Mucosa of gallbladder (tissue), 1 donor: ENCODE measurements at regions not wholly inside any gene's neighbourhood (a gene's known extent, or its start where the extent isn't known, plus 50 kb on each side); places are given as distances from the start of the nearest gene placed in this dataset.
"Not testable (repeated sequence)": the region's sequence is repeated elsewhere in the genome, so short reads cannot be mapped to it uniquely, and the experiment has no call there.

ENCODE experiments used
- DNase-seq: peaks from one replicate; pipeline ENCODE4 v3.0.0-alpha.2; 2020; ENCODE audit warnings: low spot score
- donor health status: DM: no; HTN: no; CAD: no.

- no peak for DNase-seq
Observed at GRCh38 chr5:154589511-154589910, 111.5 kb upstream of the HAND1 start.

GRCh38 chr5:154588833-154589425 lies 110.9 kb upstream of the HAND1 start:
- DNase-seq, result not testable (repeated sequence)

DNA sequence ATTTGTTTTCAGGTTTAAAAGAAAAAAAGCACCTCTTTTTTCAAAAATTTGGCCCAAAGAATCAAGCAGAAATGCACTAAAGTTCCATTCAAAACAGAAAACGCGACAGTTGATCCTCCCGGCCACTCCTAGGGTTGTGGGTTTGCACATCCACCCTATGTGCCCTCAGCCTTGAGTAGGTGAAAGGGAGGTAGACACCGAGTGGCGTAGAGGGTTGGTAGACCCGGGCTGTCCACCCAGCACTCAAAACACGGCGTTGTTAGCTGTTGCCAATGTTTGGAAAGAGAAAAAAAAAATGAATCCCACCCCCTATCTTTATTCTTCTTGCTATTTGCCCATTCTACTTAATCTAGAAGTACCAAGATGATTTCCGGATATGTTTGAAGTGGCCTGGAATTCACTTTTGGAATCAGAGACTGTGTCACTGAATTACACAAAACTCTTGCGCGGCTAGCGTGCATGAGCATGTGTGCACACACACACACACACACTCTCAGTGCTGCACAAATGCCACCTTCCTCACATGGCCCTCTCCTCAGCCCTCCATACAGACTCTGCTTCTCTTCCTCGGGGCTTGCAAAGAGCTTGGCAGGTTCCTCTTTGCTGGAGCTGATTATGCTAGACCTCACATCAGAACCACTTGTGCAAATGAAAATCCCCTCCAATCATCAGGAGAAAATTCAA lies 110.2 kb upstream of the HAND1 start:
- no peak for DNase-seq

GRCh38 chr5:154587123-154588026 lies 109.3 kb upstream of the HAND1 start:
- DNase-seq, result no peak

- no peak for DNase-seq
Observed at GRCh38 chr5:154583671-154584177, 105.7 kb upstream of the HAND1 start.

- DNase-seq, result no peak
Observed at GRCh38 chr5:154580422-154580821, 102.4 kb upstream of the HAND1 start.

DNA sequence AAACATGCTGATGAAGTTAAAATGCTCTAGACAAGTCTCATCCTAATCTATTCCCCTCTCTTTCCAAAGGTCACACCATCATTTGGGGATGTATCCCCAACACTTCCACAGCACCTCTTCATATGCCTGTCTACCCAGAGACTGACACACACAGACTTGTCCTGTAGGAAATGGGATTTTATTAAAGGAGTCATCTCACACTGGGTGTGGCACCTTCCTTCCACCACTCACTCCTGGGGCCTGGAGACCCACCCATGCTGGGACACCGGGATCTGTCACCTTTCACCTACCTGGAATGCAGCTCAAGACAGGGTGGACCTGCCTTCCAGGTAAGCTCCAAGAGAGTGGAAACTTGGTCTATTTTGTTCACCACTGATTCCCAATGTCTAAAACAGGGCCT lies 99.4 kb upstream of the HAND1 start:
- no peak for DNase-seq

GRCh38 chr5:154576429-154576806 lies 98.4 kb upstream of the HAND1 start:
- DNase-seq, result no peak

GRCh38 chr5:154575546-154576428 lies 97.8 kb upstream of the HAND1 start:
- no peak for DNase-seq

GRCh38 chr5:154573011-154573410 lies 95.0 kb upstream of the HAND1 start:
- DNase-seq, result no peak

DNA sequence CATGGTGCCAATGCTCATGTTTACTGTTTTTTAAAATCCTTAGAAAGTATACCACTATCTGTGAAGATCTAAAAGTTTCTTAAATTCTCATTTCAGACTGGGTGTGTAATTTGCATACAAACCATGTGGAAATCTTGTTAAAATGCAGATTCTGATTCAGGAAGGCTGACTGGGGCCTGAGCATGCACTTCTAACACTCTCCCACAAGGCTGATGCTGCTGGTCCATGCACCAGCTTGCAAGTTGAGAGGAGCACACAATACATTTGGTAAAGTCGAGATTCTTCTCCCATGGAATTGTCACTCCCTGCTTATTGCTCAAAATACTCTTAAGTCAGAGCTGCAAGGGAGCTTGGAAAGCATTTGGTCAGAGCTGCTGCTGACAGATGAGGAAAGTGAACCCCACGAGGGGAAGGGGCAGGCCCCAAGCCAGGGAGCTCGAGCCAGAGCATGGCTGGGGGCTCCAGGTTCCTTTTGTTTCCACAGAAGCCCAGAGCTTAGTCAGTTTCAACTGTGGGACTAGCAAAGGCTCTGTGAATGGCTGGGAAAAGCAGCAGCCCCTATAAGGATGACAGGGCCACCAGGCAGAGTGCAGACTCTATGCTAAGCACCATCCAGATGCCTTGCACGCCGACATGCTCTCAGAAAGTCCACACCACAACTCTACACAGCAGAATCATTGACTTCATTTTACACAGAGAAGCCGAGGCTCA lies 93.5 kb upstream of the HAND1 start:
- no peak for DNase-seq

DNA sequence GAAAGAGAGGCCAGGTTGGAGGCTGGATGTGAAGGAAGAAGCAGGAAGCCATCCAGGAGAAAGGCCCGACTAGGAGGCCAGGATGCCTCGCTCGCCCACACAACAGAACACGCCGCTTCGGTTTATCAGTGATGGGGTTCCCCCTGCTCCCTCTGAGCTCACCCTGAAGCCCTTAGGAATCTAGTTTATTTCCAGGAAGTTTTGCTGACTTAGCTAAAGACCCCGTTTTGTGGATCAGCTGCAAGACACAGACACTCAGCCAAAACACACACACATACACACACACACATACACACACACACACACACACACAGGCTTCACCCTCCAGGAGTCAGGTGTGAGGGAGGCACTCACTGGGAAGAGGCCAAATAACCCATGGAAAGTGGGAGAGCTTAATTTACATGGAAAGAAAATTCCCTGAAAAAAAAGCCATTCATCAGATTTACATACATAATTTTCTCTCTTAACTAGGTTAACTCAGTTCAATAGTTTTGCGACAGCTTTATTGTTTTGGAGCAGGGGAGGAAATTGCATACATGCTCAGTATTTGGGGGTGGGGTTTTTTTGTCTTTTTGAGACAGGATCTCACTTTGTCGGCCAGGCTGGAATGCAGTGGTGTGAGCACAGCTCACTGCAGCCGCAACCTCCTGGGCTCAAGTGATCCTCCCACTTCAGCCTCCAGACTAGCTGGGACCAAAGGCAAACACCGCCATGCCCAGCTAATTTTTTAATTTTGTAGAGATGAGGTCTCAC lies 92.7 kb upstream of the HAND1 start:
- DNase-seq, result no peak

DNA sequence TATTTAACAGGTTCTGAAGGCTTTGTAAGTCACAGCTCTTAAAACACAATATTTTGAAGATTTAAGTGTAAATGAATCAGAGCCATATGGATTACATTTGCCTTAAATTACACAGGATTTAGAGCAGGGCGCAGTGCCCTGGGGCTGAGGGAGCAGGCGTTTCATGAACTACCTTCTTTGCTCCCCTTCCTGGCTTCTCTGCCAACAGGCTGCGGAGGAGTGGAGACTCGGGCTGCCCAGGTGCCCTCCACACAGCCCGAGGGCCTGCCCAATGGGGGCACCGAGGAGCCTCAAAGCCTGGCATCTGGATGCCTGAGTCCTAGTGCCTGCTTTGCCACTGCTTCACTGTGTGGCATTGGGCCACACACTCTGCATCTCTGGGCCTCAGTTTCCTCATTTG lies 90.6 kb upstream of the HAND1 start:
- no peak for DNase-seq

- DNase-seq, result no peak
Observed at GRCh38 chr5:154567155-154567554, 89.1 kb upstream of the HAND1 start.

DNA sequence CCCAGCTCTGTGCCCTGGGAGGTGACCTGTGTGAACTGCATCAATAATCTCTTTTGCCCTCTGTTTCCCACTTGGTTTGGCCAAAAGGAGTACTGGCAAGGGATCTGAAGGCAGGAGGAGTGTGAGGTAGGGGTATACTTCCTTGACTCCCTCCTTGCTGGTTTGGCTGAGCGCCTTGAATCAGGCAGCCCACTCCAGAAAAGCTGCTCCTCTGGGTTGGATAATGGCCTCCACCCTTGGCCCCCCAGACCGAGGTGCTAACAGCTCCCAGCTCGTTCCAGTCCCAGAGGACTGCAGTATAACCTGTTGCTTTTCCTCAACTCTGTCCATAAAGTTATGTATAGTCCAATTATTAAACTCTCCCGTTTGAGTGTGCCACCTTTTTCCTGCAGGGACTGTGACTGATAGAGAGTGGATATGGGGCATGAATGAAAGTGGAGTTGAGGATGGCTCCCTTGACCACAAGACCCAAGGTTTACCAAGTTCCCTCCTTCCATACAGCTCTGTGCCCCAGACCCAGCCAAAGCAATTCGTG lies 88.2 kb upstream of the HAND1 start:
- DNase-seq, result no peak

GRCh38 chr5:154565123-154565522 lies 87.1 kb upstream of the HAND1 start:
- DNase-seq, result no peak

DNA sequence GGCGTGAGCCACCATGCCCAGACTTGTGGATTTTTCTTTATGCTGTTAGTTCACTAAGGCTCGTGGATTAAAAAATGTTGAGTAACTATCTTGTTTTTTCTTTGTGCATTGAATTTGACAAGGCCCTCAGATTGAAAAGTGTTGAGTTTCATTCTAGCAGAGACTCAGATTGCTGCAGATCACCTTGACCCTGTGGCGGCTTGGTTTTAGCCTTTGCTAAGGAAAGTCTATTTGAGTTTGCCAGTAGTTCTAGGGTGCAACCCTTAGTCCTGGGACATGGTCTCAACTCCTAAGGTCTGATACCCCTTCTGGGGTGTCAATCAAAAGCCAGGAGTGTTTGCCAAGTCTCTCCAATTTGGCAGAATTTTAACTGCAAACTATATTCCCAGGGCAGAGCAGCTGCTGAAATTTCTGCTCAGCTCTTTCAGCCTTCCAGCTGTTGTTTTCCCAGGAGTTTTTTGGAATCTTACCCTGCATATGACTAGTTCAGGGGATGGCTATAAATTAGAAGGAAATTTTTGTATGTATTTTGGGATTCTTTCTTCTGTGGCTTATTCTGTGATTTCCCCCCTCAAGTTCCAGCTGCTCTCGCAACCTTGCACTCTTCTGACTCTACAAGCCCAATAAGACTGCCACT lies 84.3 kb upstream of the HAND1 start:
- no peak for DNase-seq

- no peak for DNase-seq
Observed at GRCh38 chr5:154559398-154560276, 81.6 kb upstream of the HAND1 start.
